Nephron (organoid): ENCODE measurements at regions not wholly inside any gene's neighbourhood (a gene's known extent, or its start where the extent isn't known, plus 50 kb on each side); places are given as distances from the start of the nearest gene placed in this dataset.
"Not testable (repeated sequence)": the region's sequence is repeated elsewhere in the genome, so short reads cannot be mapped to it uniquely, and the experiment has no call there.

Source experiments
- H3K27ac Mint-ChIP-seq, 3 experiments: 2 replicates each; pipeline ENCODE4 v1.8.0; 2020; ENCODE audit warnings: mixed read lengths in 3 of 3, mild to moderate bottlenecking in 2 of 3, moderate library complexity in 1 of 3
- H3K27me3 Mint-ChIP-seq: 2 replicates; pipeline ENCODE4 v1.8.0; 2021; ENCODE audit warnings: low read depth, mild to moderate bottlenecking, moderate library complexity, mixed read lengths
- H3K36me3 Mint-ChIP-seq: 2 replicates; pipeline ENCODE4 v1.8.0; 2020; ENCODE audit warnings: low read depth, mixed read lengths
- H3K4me1 Mint-ChIP-seq: 2 replicates; pipeline ENCODE4 v1.8.0; 2020; ENCODE audit warnings: mixed read lengths
- H3K4me3 Mint-ChIP-seq, 3 experiments: 2 replicates each; pipeline ENCODE4 v1.8.0; 2020; ENCODE audit warnings: mild to moderate bottlenecking in 3 of 3, mixed read lengths in 3 of 3, moderate library complexity in 2 of 3
- H3K9me3 Mint-ChIP-seq: 2 replicates; pipeline ENCODE4 v1.8.0; 2020; ENCODE audit warnings: mixed read lengths
- CTCF ChIP-seq, 3 experiments: fragments of 200-600 bp; sonication (generic); IDR thresholded peaks; one replicate each; pipeline ENCODE4 v1.5.0; 2021; ENCODE audit warnings: antibody characterized with exemption in 3 of 3; ENCODE audit not compliant: unreplicated experiment in 3 of 3

GRCh38 chr2:15820257-15820566 is 120.1 kb upstream of the MYCN start:
- H3K9me3 Mint-ChIP-seq = no peaks in the 10 kb centered on the region
- peaks cover 54% of the 10 kb centered on the region for H3K4me1 Mint-ChIP-seq
- H3K4me3 Mint-ChIP-seq = no peak overlapping the region
- peaks cover 38% of the 10 kb centered on the region for H3K27me3 Mint-ChIP-seq
- TF ChIP-seq CTCF (IDR thresholded peaks at IDR 0.05; ENCODE audit: unreplicated experiment in 3 of 3) = no peak
- H3K36me3 Mint-ChIP-seq = no peaks in the 10 kb centered on the region
- H3K27ac Mint-ChIP-seq = peak overlapping the region; percentile 33 to 96 (median 87)

- H3K36me3 Mint-ChIP-seq = no peaks in the 10 kb centered on the region
- H3K27me3 Mint-ChIP-seq = peaks cover 44% of the 10 kb centered on the region
- H3K27ac Mint-ChIP-seq = no peak overlapping the region
- peaks cover 54% of the 10 kb centered on the region for H3K4me1 Mint-ChIP-seq
- H3K9me3 Mint-ChIP-seq = no peaks in the 10 kb centered on the region
- H3K4me3 Mint-ChIP-seq = peak overlapping the region in 1 of 3 experiments; percentile 21
- TF ChIP-seq CTCF (IDR thresholded peaks at IDR 0.05; ENCODE audit: unreplicated experiment in 3 of 3) = no peak
Observed at GRCh38 chr2:15820927-15821326, 119.4 kb upstream of the MYCN start.

- Mint-ChIP-seq H3K4me1 (peaks cover 41% of the 10 kb centered on the region), H3K4me3 (no peak overlapping the region), H3K27ac (no peak overlapping the region), H3K9me3 (no peaks in the 10 kb centered on the region), H3K27me3 (peaks cover 35% of the 10 kb centered on the region), H3K36me3 (no peaks in the 10 kb centered on the region)
- TF ChIP-seq CTCF (IDR thresholded peaks at IDR 0.05; ENCODE audit: unreplicated experiment in 3 of 3) = no peak
Observed at GRCh38 chr2:15822151-15823044, 118.0 kb upstream of the MYCN start.

- no peaks in the 10 kb centered on the region for H3K36me3 Mint-ChIP-seq
- H3K4me1 Mint-ChIP-seq = peaks cover 28% of the 10 kb centered on the region
- no peak overlapping the region for H3K4me3 Mint-ChIP-seq
- no peak for TF ChIP-seq CTCF (IDR thresholded peaks at IDR 0.05; ENCODE audit: unreplicated experiment in 3 of 3)
- H3K27ac Mint-ChIP-seq = peak overlapping the region in 1 of 3 experiments; percentile 40
- H3K9me3 Mint-ChIP-seq = no peaks in the 10 kb centered on the region
- H3K27me3 Mint-ChIP-seq = peaks cover 31% of the 10 kb centered on the region
Observed at GRCh38 chr2:15823459-15824396, 116.6 kb upstream of the MYCN start.

GRCh38 chr2:15824467-15824866 is 115.9 kb upstream of the MYCN start:
- not testable (repeated sequence) for H3K36me3 Mint-ChIP-seq

GRCh38 chr2:15825276-15825980 is 114.9 kb upstream of the MYCN start:
- Mint-ChIP-seq H3K4me1 (peaks cover 11% of the 10 kb centered on the region), H3K27me3 (peaks cover 22% of the 10 kb centered on the region), H3K9me3 (no peaks in the 10 kb centered on the region), H3K4me3 (peak overlapping the region in 1 of 3 experiments; percentile 4), H3K36me3 (no peaks in the 10 kb centered on the region), H3K27ac (peak overlapping the region in 2 of 3 experiments; percentile 9 to 10)
- no peak for TF ChIP-seq CTCF (IDR thresholded peaks at IDR 0.05; ENCODE audit: unreplicated experiment in 3 of 3)

More at GRCh38 chr2:15824467-15824866, 115.9 kb upstream of the MYCN start:
- not testable (repeated sequence) for H3K27ac Mint-ChIP-seq, H3K4me3 Mint-ChIP-seq, H3K9me3 Mint-ChIP-seq
- peaks cover 30% of the 10 kb centered on the region for H3K27me3 Mint-ChIP-seq
- peaks cover 21% of the 10 kb centered on the region for H3K4me1 Mint-ChIP-seq
